HG02973 (cell line): ENCODE measurements at regions not wholly inside any gene's neighbourhood (a gene's known extent, or its start where the extent isn't known, plus 50 kb on each side); places are given as distances from the start of the nearest gene placed in this dataset.

Experiments
- ATAC-seq: cut with Tn5 transposase; IDR thresholded peaks from one replicate; pipeline ENCODE4 v1.9.1; 2021; ENCODE audit warnings: moderate library complexity; ENCODE audit not compliant: unreplicated experiment

GRCh38 chr20:39108746-39109145, 146.6 kb downstream of the DHX35 start:
- ATAC-seq: no peak

GRCh38 chr20:39107741-39108140, 145.6 kb downstream of the DHX35 start:
- ATAC-seq: no peak

- ATAC-seq: no peak
These were observed 144.6 kb downstream of the DHX35 start for GRCh38 chr20:39106791-39107190.

- no peak for ATAC-seq
These were observed 143.4 kb downstream of the DHX35 start for GRCh38 chr20:39105551-39105950.

GRCh38 chr20:39103732-39104131, 141.6 kb downstream of the DHX35 start:
- no peak for ATAC-seq

GRCh38 chr20:39103305-39103704, 141.2 kb downstream of the DHX35 start:
- no peak for ATAC-seq

- ATAC-seq: no peak
These were observed 139.8 kb downstream of the DHX35 start for GRCh38 chr20:39101895-39102294.

GRCh38 chr20:39100691-39101090, 138.5 kb downstream of the DHX35 start:
- ATAC-seq: no peak

GRCh38 chr20:39097889-39098288, 135.7 kb downstream of the DHX35 start:
- ATAC-seq: no peak

- ATAC-seq: no peak
These were observed 133.7 kb downstream of the DHX35 start for GRCh38 chr20:39095870-39096269.

GRCh38 chr20:39094391-39094790, 132.2 kb downstream of the DHX35 start:
- no peak for ATAC-seq

- ATAC-seq: no peak
These were observed 130.7 kb downstream of the DHX35 start for GRCh38 chr20:39092733-39093410.

GRCh38 chr20:39090906-39091305, 128.8 kb downstream of the DHX35 start:
- ATAC-seq: no peak

GRCh38 chr20:39089797-39090196, 127.7 kb downstream of the DHX35 start:
- ATAC-seq: no peak
